Fibroblast of peridontal ligament (primary cell): ENCODE measurements at regions not wholly inside any gene's neighbourhood (a gene's known extent, or its start where the extent isn't known, plus 50 kb on each side); places are given as distances from the start of the nearest gene placed in this dataset.
A peak's percentile ranks its signal among the peaks of the same experiment; 100 is the strongest.

Source experiments
- DNase-seq: peaks from one replicate; pipeline ENCODE4 v3.0.0-alpha.2; 2010; ENCODE audit errors: extremely low read depth

GRCh38 chr3:53949541-53949940 is 57.9 kb upstream of the SELENOK start:
- DNase-seq: no peak

- no peak for DNase-seq
These were observed 56.5 kb upstream of the SELENOK start for GRCh38 chr3:53948174-53948573.

- no peak for DNase-seq
These were observed 52.4 kb upstream of the SELENOK start for GRCh38 chr3:53944028-53944427.

DNA sequence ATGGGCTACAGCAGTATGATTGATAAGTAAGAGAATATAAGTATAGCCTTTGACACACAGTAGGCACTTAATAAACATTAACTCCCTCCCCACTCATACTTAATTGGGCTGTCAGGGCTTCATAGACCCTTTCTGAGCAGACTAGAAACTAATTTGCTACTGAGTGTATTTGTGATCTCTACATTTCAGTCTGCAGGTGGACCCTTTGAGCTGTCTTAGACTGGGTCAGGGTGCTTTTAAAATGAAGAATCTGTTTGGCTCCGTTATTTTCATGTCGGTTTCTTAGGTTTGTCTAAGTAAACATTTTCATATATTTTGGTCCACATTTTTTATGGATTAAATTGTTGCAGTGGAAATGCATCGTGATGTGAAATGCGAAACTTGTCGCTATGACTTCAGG is 50.3 kb upstream of the SELENOK start:
- DNase-seq: peak; percentile 27
